MM.1S (cell line): ENCODE measurements at regions not wholly inside any gene's neighbourhood (a gene's known extent, or its start where the extent isn't known, plus 50 kb on each side); places are given as distances from the start of the nearest gene placed in this dataset.

ENCODE experiments used
- DNase-seq: peaks from one replicate; pipeline ENCODE4 v3.0.0-alpha.2; 2015
- H2AFZ ChIP-seq: fragments of 300-600 bp; sonication (generic); 2 replicates; pipeline ENCODE4 v1.6.0; 2016; ENCODE audit warnings: antibody characterized with exemption, low read length
- H3F3A ChIP-seq: fragments of 300-600 bp; sonication (generic); 2 replicates; pipeline ENCODE4 v1.6.1; 2016; ENCODE audit warnings: mild to moderate bottlenecking, antibody characterized with exemption, low read length, moderate library complexity, mixed read lengths; ENCODE audit not compliant: insufficient read depth
- H3K27ac ChIP-seq: fragments of 300-600 bp; sonication (generic); 2 replicates; pipeline ENCODE4 v1.5.1; 2016; ENCODE audit warnings: mild to moderate bottlenecking, low read length
- H3K27me3 ChIP-seq: fragments of 300-600 bp; sonication (generic); replicated peaks from 2 replicates; pipeline ENCODE4 v1.6.0; 2016; ENCODE audit warnings: low read length; ENCODE audit not compliant: insufficient read depth
- H3K36me3 ChIP-seq: fragments of 300-600 bp; sonication (generic); replicated peaks from 2 replicates; pipeline ENCODE4 v1.6.1; 2016; ENCODE audit warnings: mild to moderate bottlenecking, low read length, mixed read lengths; ENCODE audit not compliant: insufficient read depth
- H3K4me1 ChIP-seq: fragments of 300-600 bp; sonication (generic); 2 replicates; pipeline ENCODE4 v1.6.1; 2016; ENCODE audit warnings: low read length, mixed read lengths
- H3K4me2 ChIP-seq: fragments of 300-600 bp; sonication (generic); 2 replicates; pipeline ENCODE4 v1.6.0; 2016; ENCODE audit warnings: low read depth, low read length
- H3K4me3 ChIP-seq: fragments of 300-600 bp; sonication (generic); 2 replicates; pipeline ENCODE4 v1.5.1; 2016; ENCODE audit warnings: low read length, mixed read lengths
- H3K79me2 ChIP-seq: fragments of 300-600 bp; sonication (generic); 2 replicates; pipeline ENCODE4 v1.6.1; 2016; ENCODE audit warnings: mixed run types, low read length, mixed read lengths
- H3K9ac ChIP-seq: fragments of 300-600 bp; sonication (generic); 2 replicates; pipeline ENCODE4 v1.6.1; 2016; ENCODE audit warnings: low read length, mixed read lengths
- H3K9me2 ChIP-seq: fragments of 300-600 bp; sonication (generic); replicated peaks from 2 replicates; pipeline ENCODE4 v1.6.1; 2016; ENCODE audit warnings: mild to moderate bottlenecking, low read length, mixed read lengths; ENCODE audit not compliant: insufficient read depth
- H3K9me3 ChIP-seq: fragments of 300-600 bp; sonication (generic); replicated peaks from 2 replicates; pipeline ENCODE4 v1.6.1; 2016; ENCODE audit warnings: mild to moderate bottlenecking, low read length, mixed read lengths; ENCODE audit not compliant: insufficient read depth
- H4K20me1 ChIP-seq: fragments of 300-600 bp; sonication (generic); 2 replicates; pipeline ENCODE4 v1.6.1; 2016; ENCODE audit warnings: mild to moderate bottlenecking, low read length, moderate library complexity, mixed read lengths; ENCODE audit not compliant: insufficient read depth
- CTCF ChIP-seq: fragments of 300-600 bp; sonication (generic); IDR thresholded peaks from 2 replicates; pipeline ENCODE4 v1.5.1; 2016; ENCODE audit warnings: antibody characterized with exemption, low read length, mixed read lengths
- EZH2 ChIP-seq: fragments of 300-600 bp; sonication (generic); optimal IDR thresholded peaks from 2 replicates; pipeline ENCODE3; 2017; ENCODE audit warnings: low read depth, mild to moderate bottlenecking, antibody characterized with exemption, low read length, mixed read lengths
- EZH2phosphoT487 ChIP-seq: fragments of 300-600 bp; sonication (generic); IDR thresholded peaks from 2 replicates; pipeline ENCODE4 v1.6.1; 2018; ENCODE audit warnings: antibody characterized with exemption, low read length

GRCh38 chrX:97672608-97673007 is 788.9 kb downstream of the RPA4 start:
- no peak overlapping the region for H3K9ac ChIP-seq
- no peaks in the 10 kb centered on the region for H3K9me2 ChIP-seq
- H3F3A ChIP-seq: no peaks in the 10 kb centered on the region
- H4K20me1 ChIP-seq: no peaks in the 10 kb centered on the region
- H3K9me3 ChIP-seq: no peaks in the 10 kb centered on the region
- no peaks in the 10 kb centered on the region for H3K79me2 ChIP-seq
- no peak for TF ChIP-seq EZH2
- TF ChIP-seq CTCF: no peak
- no peak for TF ChIP-seq EZH2phosphoT487
- no peak overlapping the region for H3K27ac ChIP-seq
- no peak overlapping the region for H3K4me2 ChIP-seq
- no peaks in the 10 kb centered on the region for H3K36me3 ChIP-seq
- no peaks in the 10 kb centered on the region for H3K27me3 ChIP-seq
- H3K4me3 ChIP-seq: no peak overlapping the region
- no peaks in the 10 kb centered on the region for H3K4me1 ChIP-seq
- DNase-seq: no peak
- no peak overlapping the region for H2AFZ ChIP-seq

DNA sequence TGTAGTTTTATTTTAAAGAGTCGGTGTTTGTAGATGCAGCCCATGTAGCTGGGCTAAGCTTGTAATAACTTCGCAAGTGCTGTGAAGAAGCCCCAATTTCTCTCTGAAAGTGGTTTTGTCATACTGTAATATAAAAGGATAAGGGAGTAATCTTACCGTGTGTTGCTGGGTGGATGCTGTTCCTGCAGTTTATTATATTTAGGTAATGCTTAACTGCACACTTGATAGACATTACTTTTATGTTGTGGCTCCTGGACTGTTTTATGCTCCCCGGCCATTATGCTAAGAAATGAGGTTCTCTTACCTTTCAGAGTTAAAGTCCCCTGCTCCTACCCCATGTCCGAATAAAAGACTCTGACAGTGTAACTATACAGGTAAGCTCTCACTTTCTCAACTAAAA is 789.4 kb downstream of the RPA4 start:
- Histone ChIP-seq H3K4me2 (no peak overlapping the region), H4K20me1 (no peaks in the 10 kb centered on the region), H3K9ac (no peak overlapping the region), H3K9me3 (no peaks in the 10 kb centered on the region), H3F3A (no peaks in the 10 kb centered on the region), H3K36me3 (no peaks in the 10 kb centered on the region), H3K9me2 (no peaks in the 10 kb centered on the region), H3K27me3 (no peaks in the 10 kb centered on the region), H3K4me3 (no peak overlapping the region), H3K4me1 (no peaks in the 10 kb centered on the region), H2AFZ (no peak overlapping the region), H3K27ac (no peak overlapping the region), H3K79me2 (no peaks in the 10 kb centered on the region)
- TF ChIP-seq EZH2: no peak
- TF ChIP-seq EZH2phosphoT487: no peak
- no peak for TF ChIP-seq CTCF
- DNase-seq: no peak

DNA sequence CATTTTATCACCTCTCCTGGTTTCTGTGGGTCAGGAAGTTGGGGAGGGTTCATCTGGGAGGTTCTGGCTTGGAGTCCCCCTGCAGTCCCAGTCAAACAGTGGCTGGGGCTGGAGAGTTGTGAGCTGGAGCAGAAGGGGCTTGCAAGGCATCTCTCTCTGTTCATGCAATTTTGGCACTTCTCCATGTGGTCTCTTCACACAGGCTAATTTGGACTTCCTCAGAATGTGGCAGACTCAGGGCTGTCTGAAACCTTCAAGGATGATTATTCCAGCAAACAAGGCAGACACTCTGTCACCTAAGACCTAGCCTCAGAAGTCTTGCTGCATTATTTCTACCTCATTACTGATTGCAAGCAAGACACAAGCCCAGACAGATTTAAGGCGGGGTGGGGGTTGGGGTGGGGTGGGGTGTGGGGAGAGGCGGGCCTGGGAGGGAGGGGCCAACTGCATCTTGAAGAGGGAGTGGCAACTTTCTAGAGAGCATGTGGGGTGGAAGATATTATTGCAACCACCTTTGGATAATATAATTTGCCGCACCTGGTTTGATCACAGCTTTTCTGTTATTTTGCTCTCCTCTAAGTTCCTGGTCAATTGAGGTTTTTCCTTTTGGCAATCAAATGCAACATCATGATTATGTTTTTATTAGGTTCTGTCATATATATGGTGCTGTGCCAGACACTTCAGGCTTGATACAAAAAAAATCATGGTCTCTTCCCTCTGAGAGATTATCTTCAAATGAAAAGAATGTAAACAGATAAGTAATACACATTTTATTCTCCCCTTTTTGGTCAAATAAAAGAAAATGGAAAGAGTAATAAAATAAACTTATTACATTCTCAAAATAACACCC is 799.5 kb downstream of the RPA4 start:
- Histone ChIP-seq H4K20me1 (no peaks in the 10 kb centered on the region), H3K4me1 (no peaks in the 10 kb centered on the region), H3K9me2 (no peaks in the 10 kb centered on the region), H3K27ac (no peak overlapping the region), H2AFZ (no peak overlapping the region), H3K9ac (no peak overlapping the region), H3K4me2 (no peak overlapping the region), H3K27me3 (no peaks in the 10 kb centered on the region), H3F3A (no peaks in the 10 kb centered on the region), H3K79me2 (no peaks in the 10 kb centered on the region), H3K9me3 (no peaks in the 10 kb centered on the region), H3K36me3 (no peaks in the 10 kb centered on the region), H3K4me3 (no peak overlapping the region)
- TF ChIP-seq CTCF: no peak
- no peak for TF ChIP-seq EZH2
- no peak for TF ChIP-seq EZH2phosphoT487
- DNase-seq: no peak
